ENCODE measurements at regions not wholly inside any gene's neighbourhood (a gene's known extent, or its start where the extent isn't known, plus 50 kb on each side); places are given as distances from the start of the nearest gene placed in this dataset.
"Not testable (repeated sequence)": the region's sequence is repeated elsewhere in the genome, so short reads cannot be mapped to it uniquely, and the experiment has no call there.

- peaks cover 63 to 100% (median 98%) of the 10 kb centered on the region in 11 experiments for H3K27me3 ChIP-seq
- H4K20me1 ChIP-seq = no peaks in the 10 kb centered on the region; a peak in 1 of 22 replicates
- TF ChIP-seq Cebpa-rat (IDR thresholded peaks at IDR 0.05) = no peak
- no peak overlapping the region for H3K4me3 ChIP-seq
- no peaks in the 10 kb centered on the region for H3K36me3 ChIP-seq
- no peak overlapping the region for H3K9ac ChIP-seq
- H3K4me2 ChIP-seq = no peak overlapping the region
- no peaks in the 10 kb centered on the region for H3K4me1 ChIP-seq
- no peak overlapping the region for H3K27ac ChIP-seq
- 0 out of 22 replicates have a peak, but pooled peaks cover 0 to 3% (median 0%) of the 10 kb centered on the region in 11 experiments for H3K9me3 ChIP-seq (replicated peaks in 1 of 11)
These were observed 405.8 kb upstream of the HTR2C start for GRCh38 chrX:114178126-114178525.

- not testable (repeated sequence) for H3K36me3 ChIP-seq
These were observed 416.6 kb upstream of the HTR2C start for GRCh38 chrX:114167276-114167675.

GRCh38 chrX:114166601-114167000 lies 417.3 kb upstream of the HTR2C start:
- Histone ChIP-seq H3K27ac (no peak overlapping the region), H3K36me3 (no peaks in the 10 kb centered on the region), H3K27me3 (peaks cover 20 to 91% (median 72%) of the 10 kb centered on the region in 11 experiments; a peak in 20 of 22 replicates), H3K9me3 (replicated peaks in 1 of 11) (peaks cover 18 to 24% (median 22%) of the 10 kb centered on the region in 11 experiments), H3K4me3 (no peak overlapping the region), H3K4me2 (no peak overlapping the region), H3K4me1 (no peaks in the 10 kb centered on the region), H4K20me1 (no peaks in the 10 kb centered on the region), H3K9ac (no peak overlapping the region)
- no peak for TF ChIP-seq Cebpa-rat (IDR thresholded peaks at IDR 0.05)

More at GRCh38 chrX:114167276-114167675, 416.6 kb upstream of the HTR2C start:
- Histone ChIP-seq H3K9me3 (replicated peaks in 1 of 11) (peaks cover 18 to 24% (median 22%) of the 10 kb centered on the region in 11 experiments), H3K27me3 (peaks cover 21 to 95% (median 72%) of the 10 kb centered on the region in 11 experiments; a peak in 21 of 22 replicates)
- H3K4me1 ChIP-seq, H4K20me1 ChIP-seq, H3K27ac ChIP-seq, H3K9ac ChIP-seq, H3K4me3 ChIP-seq, H3K4me2 ChIP-seq: not testable (repeated sequence)

- Histone ChIP-seq H3K4me3 (no peak overlapping the region), H3K27ac (no peak overlapping the region), H3K4me1 (no peaks in the 10 kb centered on the region), H3K4me2 (no peak overlapping the region), H3K9me3 (replicated peaks in 1 of 11) (peaks cover 18 to 30% (median 22%) of the 10 kb centered on the region in 11 experiments), H3K27me3 (peaks cover 13 to 92% (median 72%) of the 10 kb centered on the region in 11 experiments; a peak in 20 of 22 replicates), H3K36me3 (no peaks in the 10 kb centered on the region), H4K20me1 (no peaks in the 10 kb centered on the region), H3K9ac (no peak overlapping the region)
- TF ChIP-seq Cebpa-rat (IDR thresholded peaks at IDR 0.05) = no peak
These were observed 418.3 kb upstream of the HTR2C start for GRCh38 chrX:114165537-114165936.

GRCh38 chrX:114162068-114162735 lies 421.7 kb upstream of the HTR2C start:
- H3K27ac ChIP-seq = no peak overlapping the region
- no peak for TF ChIP-seq Cebpa-rat (IDR thresholded peaks at IDR 0.05)
- no peaks in the 10 kb centered on the region for H3K36me3 ChIP-seq
- H3K4me1 ChIP-seq = no peaks in the 10 kb centered on the region
- no peak overlapping the region for H3K4me3 ChIP-seq
- H3K27me3 ChIP-seq = peaks cover 20 to 83% (median 62%) of the 10 kb centered on the region in 11 experiments; a peak in 20 of 22 replicates
- H4K20me1 ChIP-seq = no peaks in the 10 kb centered on the region
- H3K9me3 ChIP-seq (replicated peaks in 1 of 11) = peaks cover 5 to 16% (median 9%) of the 10 kb centered on the region in 11 experiments; a peak in 21 of 22 replicates
- H3K4me2 ChIP-seq = no peak overlapping the region
- H3K9ac ChIP-seq = no peak overlapping the region

GRCh38 chrX:114152801-114153200 lies 431.1 kb upstream of the HTR2C start:
- Histone ChIP-seq H3K27me3 (peaks cover 44 to 99% (median 90%) of the 10 kb centered on the region in 11 experiments; a peak in 21 of 22 replicates), H3K9ac (no peak overlapping the region), H3K4me3 (no peak overlapping the region), H3K9me3 (replicated peaks in 1 of 11) (peaks cover 0 to 15% (median 0%) of the 10 kb centered on the region in 11 experiments; a peak in 3 of 22 replicates), H3K36me3 (no peaks in the 10 kb centered on the region), H3K27ac (no peak overlapping the region), H3K4me1 (peaks cover 0 to 16% (median 0%) of the 10 kb centered on the region in 10 experiments; a peak in 5 of 20 replicates), H4K20me1 (no peaks in the 10 kb centered on the region), H3K4me2 (no peak overlapping the region)
- no peak for TF ChIP-seq Cebpa-rat (IDR thresholded peaks at IDR 0.05)

- H3K27ac ChIP-seq = 0 out of 22 replicates have a peak overlapping the region, but pooled peaks of 1 of the 11 experiments have one; percentile 44
- H3K4me2 ChIP-seq = no peak overlapping the region; a peak in 2 of 22 replicates
- peaks cover 46 to 99% (median 90%) of the 10 kb centered on the region in 11 experiments; a peak in 21 of 22 replicates for H3K27me3 ChIP-seq
- H3K36me3 ChIP-seq = no peaks in the 10 kb centered on the region
- H4K20me1 ChIP-seq = no peaks in the 10 kb centered on the region
- H3K4me3 ChIP-seq = no peak overlapping the region
- TF ChIP-seq Cebpa-rat (IDR thresholded peaks at IDR 0.05) = no peak
- H3K9me3 ChIP-seq (replicated peaks in 1 of 11) = peaks cover 0 to 15% (median 0%) of the 10 kb centered on the region in 11 experiments; a peak in 3 of 22 replicates
- peaks cover 0 to 16% (median 0%) of the 10 kb centered on the region in 10 experiments; a peak in 5 of 20 replicates for H3K4me1 ChIP-seq
- H3K9ac ChIP-seq = no peak overlapping the region
These were observed 431.8 kb upstream of the HTR2C start for GRCh38 chrX:114152130-114152529.

GRCh38 chrX:114134465-114134864 lies 449.4 kb upstream of the HTR2C start:
- H3K36me3 ChIP-seq = no peaks in the 10 kb centered on the region
- TF ChIP-seq Cebpa-rat (IDR thresholded peaks at IDR 0.05) = no peak
- H3K4me1 ChIP-seq = no peaks in the 10 kb centered on the region
- peaks cover 9 to 88% (median 72%) of the 10 kb centered on the region in 11 experiments; a peak in 19 of 22 replicates for H3K27me3 ChIP-seq
- H3K27ac ChIP-seq = no peak overlapping the region
- H3K9me3 ChIP-seq (replicated peaks in 1 of 11) = no peaks in the 10 kb centered on the region
- no peak overlapping the region for H3K9ac ChIP-seq
- no peak overlapping the region for H3K4me3 ChIP-seq
- no peaks in the 10 kb centered on the region for H4K20me1 ChIP-seq
- no peak overlapping the region for H3K4me2 ChIP-seq

- TF ChIP-seq Cebpa-rat (IDR thresholded peaks at IDR 0.05) = no peak
- Histone ChIP-seq H3K36me3 (no peaks in the 10 kb centered on the region), H3K4me1 (no peaks in the 10 kb centered on the region), H3K27me3 (peaks cover 27 to 92% (median 77%) of the 10 kb centered on the region in 11 experiments; a peak in 20 of 22 replicates), H3K4me2 (no peak overlapping the region), H4K20me1 (no peaks in the 10 kb centered on the region), H3K9ac (no peak overlapping the region), H3K4me3 (no peak overlapping the region), H3K27ac (no peak overlapping the region), H3K9me3 (replicated peaks in 1 of 11) (no peaks in the 10 kb centered on the region)
These were observed 456.4 kb upstream of the HTR2C start for GRCh38 chrX:114127411-114128025.

All from BLaER1 treated with 17β-estradiol and CSF1 and Interleukin-3, amounts not matched to agents 10 nM and 100 nM (cell line).